WTC11 (cell line): ENCODE measurements at regions not wholly inside any gene's neighbourhood (a gene's known extent, or its start where the extent isn't known, plus 50 kb on each side); places are given as distances from the start of the nearest gene placed in this dataset.

ENCODE experiments used
- AR ChIP-seq: fragments of 250-450 bp; sonication (Bioruptor Pico); IDR thresholded peaks from 2 replicates; pipeline ENCODE4 v1.9.0; 2021; ENCODE audit warnings: mild to moderate bottlenecking
- ELF4 ChIP-seq: sonication (generic); formaldehyde crosslinking; IDR thresholded peaks from 2 replicates; pipeline ENCODE4 v1.8.1; 2022; ENCODE audit warnings: low read depth, mild to moderate bottlenecking, moderate library complexity, missing genetic modification reagents
- TF ChIP-seq, protein P1 (sequence below): fragments of 200-600 bp; IDR thresholded peaks from 2 replicates; pipeline ENCODE4 v1.8.0; 2022; ENCODE audit warnings: antibody characterized with exemption

- TF ChIP-seq, protein P1, sequence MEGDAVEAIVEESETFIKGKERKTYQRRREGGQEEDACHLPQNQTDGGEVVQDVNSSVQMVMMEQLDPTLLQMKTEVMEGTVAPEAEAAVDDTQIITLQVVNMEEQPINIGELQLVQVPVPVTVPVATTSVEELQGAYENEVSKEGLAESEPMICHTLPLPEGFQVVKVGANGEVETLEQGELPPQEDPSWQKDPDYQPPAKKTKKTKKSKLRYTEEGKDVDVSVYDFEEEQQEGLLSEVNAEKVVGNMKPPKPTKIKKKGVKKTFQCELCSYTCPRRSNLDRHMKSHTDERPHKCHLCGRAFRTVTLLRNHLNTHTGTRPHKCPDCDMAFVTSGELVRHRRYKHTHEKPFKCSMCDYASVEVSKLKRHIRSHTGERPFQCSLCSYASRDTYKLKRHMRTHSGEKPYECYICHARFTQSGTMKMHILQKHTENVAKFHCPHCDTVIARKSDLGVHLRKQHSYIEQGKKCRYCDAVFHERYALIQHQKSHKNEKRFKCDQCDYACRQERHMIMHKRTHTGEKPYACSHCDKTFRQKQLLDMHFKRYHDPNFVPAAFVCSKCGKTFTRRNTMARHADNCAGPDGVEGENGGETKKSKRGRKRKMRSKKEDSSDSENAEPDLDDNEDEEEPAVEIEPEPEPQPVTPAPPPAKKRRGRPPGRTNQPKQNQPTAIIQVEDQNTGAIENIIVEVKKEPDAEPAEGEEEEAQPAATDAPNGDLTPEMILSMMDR = no peak
- TF ChIP-seq ELF4 (CRISPR knock-in tag) (no peak), AR (CRISPR knock-in tag) (no peak)
Measured at GRCh38 chr10:128887856-128888255, 579.2 kb upstream of the MGMT start.
